WTC11 (cell line): ENCODE measurements at regions not wholly inside any gene's neighbourhood (a gene's known extent, or its start where the extent isn't known, plus 50 kb on each side); places are given as distances from the start of the nearest gene placed in this dataset.

ENCODE experiments used
- ATAC-seq: fragments of 200-7000 bp; cut with Tn5 transposase; 2 replicates; pipeline ENCODE4 v1.10.0; 2021; ENCODE audit warnings: mild to moderate bottlenecking, moderate library complexity
- CTCF ChIA-PET: fragments of 300-600 bp; sonication (Branson Sonifier 250); formaldehyde crosslinking; loops from one replicate; lab custom pipeline; 2021; ENCODE audit warnings: antibody characterized with exemption; lab: Charles Lee
- POLR2A ChIA-PET: fragments of 350-600 bp; sonication (Branson Sonifier 250); formaldehyde crosslinking; loops from one replicate; lab custom pipeline; 2021; ENCODE audit warnings: antibody characterized with exemption; lab: Charles Lee
- DNase-seq: peaks from one replicate; pipeline ENCODE4 v3.0.0; 2021; ENCODE audit warnings: low spot score
- H3K27ac Mint-ChIP-seq: 2 replicates; pipeline ENCODE4 v1.8.0; 2021; ENCODE audit warnings: mixed read lengths
- H3K27me3 Mint-ChIP-seq: 2 replicates; pipeline ENCODE4 v1.8.0; 2021; ENCODE audit warnings: low read depth, mild to moderate bottlenecking, moderate library complexity, mixed read lengths
- H3K36me3 Mint-ChIP-seq: 2 replicates; pipeline ENCODE4 v1.8.0; 2021; ENCODE audit warnings: mixed read lengths
- H3K4me1 Mint-ChIP-seq: 2 replicates; pipeline ENCODE4 v1.8.0; 2022; ENCODE audit warnings: mixed read lengths
- H3K4me3 Mint-ChIP-seq: 2 replicates; pipeline ENCODE4 v1.8.0; 2021; ENCODE audit warnings: mild to moderate bottlenecking, moderate library complexity, mixed read lengths
- H3K9me3 Mint-ChIP-seq: 2 replicates; pipeline ENCODE4 v1.8.0; 2021; ENCODE audit warnings: mixed read lengths
- AFF4 ChIP-seq: sonication (generic); formaldehyde crosslinking; IDR thresholded peaks from 2 replicates; pipeline ENCODE4 v1.8.1; 2023; ENCODE audit warnings: mild to moderate bottlenecking, missing genetic modification reagents, borderline replicate concordance
- CTCF ChIP-seq: fragments of 200-600 bp; IDR thresholded peaks from 2 replicates; pipeline ENCODE4 v1.8.0; 2022; ENCODE audit warnings: antibody characterized with exemption
- E2F1 ChIP-seq: sonication (generic); formaldehyde crosslinking; IDR thresholded peaks from 2 replicates; pipeline ENCODE4 v1.8.0; 2022; ENCODE audit warnings: mild to moderate bottlenecking, missing genetic modification reagents
- FOXP1 ChIP-seq: sonication (generic); formaldehyde crosslinking; IDR thresholded peaks from 2 replicates; pipeline ENCODE4 v1.8.0; 2022; ENCODE audit warnings: missing genetic modification reagents, mild to moderate bottlenecking, moderate library complexity, borderline replicate concordance
- FOXP4 ChIP-seq: sonication (generic); formaldehyde crosslinking; IDR thresholded peaks from 2 replicates; pipeline ENCODE4 v1.8.0; 2022; ENCODE audit warnings: mild to moderate bottlenecking, missing genetic modification reagents
- GABPB1 ChIP-seq: sonication (generic); formaldehyde crosslinking; IDR thresholded peaks from 2 replicates; pipeline ENCODE4 v1.8.1; 2023; ENCODE audit warnings: mild to moderate bottlenecking, missing genetic modification reagents
- GRHL2 ChIP-seq: fragments of 250-450 bp; sonication (Bioruptor Pico); IDR thresholded peaks from 2 replicates; pipeline ENCODE4 v1.8.0; 2022; ENCODE audit warnings: mild to moderate bottlenecking, moderate library complexity; ENCODE audit not compliant: insufficient replicate concordance, severe bottlenecking
- JAZF1 ChIP-seq: fragments of 250-450 bp; sonication (Bioruptor Pico); IDR thresholded peaks from 2 replicates; pipeline ENCODE4 v1.9.0; 2021; ENCODE audit warnings: moderate library complexity, mild to moderate bottlenecking, inconsistent platforms
- JUN ChIP-seq: sonication (generic); formaldehyde crosslinking; IDR thresholded peaks from 2 replicates; pipeline ENCODE4 v1.8.0; 2023; ENCODE audit warnings: mild to moderate bottlenecking, missing genetic modification reagents
- MAX ChIP-seq: sonication (generic); formaldehyde crosslinking; IDR thresholded peaks from 2 replicates; pipeline ENCODE4 v1.8.0; 2022; ENCODE audit warnings: mild to moderate bottlenecking, missing genetic modification reagents
- SMAD3 ChIP-seq: sonication (generic); formaldehyde crosslinking; IDR thresholded peaks from 2 replicates; pipeline ENCODE4 v1.8.0; 2022; ENCODE audit warnings: missing genetic modification reagents, mild to moderate bottlenecking, borderline replicate concordance
- SP1 ChIP-seq: sonication (generic); formaldehyde crosslinking; conservative IDR thresholded peaks from 2 replicates; pipeline ENCODE4 v1.8.1; 2022; ENCODE audit warnings: missing genetic modification reagents
- ZNF396 ChIP-seq: fragments of 250-450 bp; sonication (Bioruptor Pico); IDR thresholded peaks from 2 replicates; pipeline ENCODE4 v1.8.0; 2021; ENCODE audit warnings: mild to moderate bottlenecking, moderate library complexity, borderline replicate concordance
- ZNF532 ChIP-seq: fragments of 250-450 bp; sonication (Bioruptor Pico); IDR thresholded peaks from 2 replicates; pipeline ENCODE4 v1.9.0; 2021; ENCODE audit warnings: mild to moderate bottlenecking, borderline replicate concordance

- peaks cover 13% of the 10 kb centered on the region for H3K4me1 Mint-ChIP-seq
- H3K36me3 Mint-ChIP-seq: no peaks in the 10 kb centered on the region
- H3K27me3 Mint-ChIP-seq: no peaks in the 10 kb centered on the region; the same call in 1 of the 2 replicates
- H3K4me3 Mint-ChIP-seq: no peak overlapping the region
- TF ChIP-seq AFF4 (CRISPR knock-in tag) (no peak), FOXP4 (CRISPR knock-in tag) (no peak), CTCF (no peak), GABPB1 (CRISPR knock-in tag) (no peak)
- TF ChIP-seq, all 79 proteins: peak for 0
- ATAC-seq: no peak
- Mint-ChIP-seq H3K9me3 (peaks cover 12% of the 10 kb centered on the region), H3K27ac (no peak overlapping the region)
- ChIA-PET POLR2A (no interaction called here), CTCF (no interaction called here)
- DNase-seq: no peak
Observed at GRCh38 chr6:149157126-149157525, 160.4 kb upstream of the TAB2 start.

- ATAC-seq (no peak), DNase-seq (no peak)
- Mint-ChIP-seq H3K9me3 (peaks cover 12% of the 10 kb centered on the region), H3K4me1 (peaks cover 13% of the 10 kb centered on the region), H3K27me3 (no peaks in the 10 kb centered on the region; the same call in 1 of the 2 replicates), H3K36me3 (no peaks in the 10 kb centered on the region), H3K4me3 (no peak overlapping the region), H3K27ac (no peak overlapping the region)
- ChIA-PET CTCF (interaction anchor here (0.7 kb wide), 1 partner anchor 12 kb away, joined by 6 read pairs; no protein-coding TSS in a partner anchor), POLR2A (no interaction called here)
- no peak for TF ChIP-seq GABPB1 (CRISPR knock-in tag)
- TF ChIP-seq SP1: no peak
- TF ChIP-seq ZNF396: no peak
- TF ChIP-seq MAX (CRISPR knock-in tag): no peak
- TF ChIP-seq E2F1 (CRISPR knock-in tag): no peak
- TF ChIP-seq JUN (CRISPR knock-in tag): no peak
- no peak for TF ChIP-seq ZNF532 (CRISPR knock-in tag)
- TF ChIP-seq SMAD3 (CRISPR knock-in tag): no peak
- TF ChIP-seq AFF4 (CRISPR knock-in tag): no peak
- TF ChIP-seq GRHL2 (CRISPR knock-in tag): no peak
- TF ChIP-seq FOXP1: no peak
- no peak for TF ChIP-seq JAZF1 (CRISPR knock-in tag)
Observed at GRCh38 chr6:149158076-149158475, 159.4 kb upstream of the TAB2 start.
